ENCODE measurements at regions not wholly inside any gene's neighbourhood (a gene's known extent, or its start where the extent isn't known, plus 50 kb on each side); places are given as distances from the start of the nearest gene placed in this dataset.

GRCh38 chr15:29550834-29551465 is 271.3 kb downstream of the TJP1 start:
- Mint-ChIP-seq H3K36me3 (peaks cover 2% of the 10 kb centered on the region), H3K4me1 (ENCODE audit: low read depth) (no peaks in the 10 kb centered on the region), H3K9me3 (ENCODE audit: low read depth) (peaks cover 3% of the 10 kb centered on the region), H3K27ac (no peak overlapping the region), H3K4me3 (no peak overlapping the region), H3K27me3 (peaks cover 3% of the 10 kb centered on the region)

GRCh38 chr15:29548006-29548405 is 274.3 kb downstream of the TJP1 start:
- no peak overlapping the region for H3K27ac Mint-ChIP-seq
- H3K27me3 Mint-ChIP-seq = peaks cover 3% of the 10 kb centered on the region
- H3K4me3 Mint-ChIP-seq = no peak overlapping the region
- no peaks in the 10 kb centered on the region for H3K4me1 Mint-ChIP-seq (ENCODE audit: low read depth)
- H3K36me3 Mint-ChIP-seq = peaks cover 2% of the 10 kb centered on the region
- H3K9me3 Mint-ChIP-seq (ENCODE audit: low read depth) = peaks cover 8% of the 10 kb centered on the region

- H3K27me3 Mint-ChIP-seq = peaks cover 9% of the 10 kb centered on the region
- peaks cover 8% of the 10 kb centered on the region for H3K9me3 Mint-ChIP-seq (ENCODE audit: low read depth)
- no peak overlapping the region for H3K27ac Mint-ChIP-seq
- peaks cover 2% of the 10 kb centered on the region for H3K36me3 Mint-ChIP-seq
- no peak overlapping the region for H3K4me3 Mint-ChIP-seq
- H3K4me1 Mint-ChIP-seq (ENCODE audit: low read depth) = no peaks in the 10 kb centered on the region
These were observed 275.0 kb upstream of the NSMCE3 start for GRCh38 chr15:29544513-29545128.

DNA sequence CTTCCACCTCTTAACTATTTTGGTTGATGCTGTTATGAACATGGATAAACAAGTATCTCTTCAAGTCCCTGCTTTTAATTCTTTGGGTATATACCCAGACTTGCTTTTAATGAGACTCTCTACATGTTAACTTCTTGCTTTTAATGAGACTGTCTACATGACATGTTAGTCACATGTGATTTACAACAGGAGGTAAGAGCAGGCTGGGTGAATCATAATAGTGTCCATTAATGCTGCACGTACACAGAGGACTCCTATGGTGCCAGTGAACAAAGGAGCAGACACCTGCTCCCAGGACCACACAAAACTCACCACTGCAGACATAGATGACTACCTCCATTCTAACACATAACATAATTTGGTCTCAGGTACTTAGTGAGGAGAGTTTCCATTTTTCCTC is 273.4 kb upstream of the NSMCE3 start:
- no peak overlapping the region for H3K27ac Mint-ChIP-seq
- H3K27me3 Mint-ChIP-seq = peaks cover 12% of the 10 kb centered on the region
- no peak overlapping the region for H3K4me3 Mint-ChIP-seq
- no peaks in the 10 kb centered on the region for H3K4me1 Mint-ChIP-seq (ENCODE audit: low read depth)
- H3K36me3 Mint-ChIP-seq = peaks cover 2% of the 10 kb centered on the region
- H3K9me3 Mint-ChIP-seq (ENCODE audit: low read depth) = peaks cover 8% of the 10 kb centered on the region

DNA sequence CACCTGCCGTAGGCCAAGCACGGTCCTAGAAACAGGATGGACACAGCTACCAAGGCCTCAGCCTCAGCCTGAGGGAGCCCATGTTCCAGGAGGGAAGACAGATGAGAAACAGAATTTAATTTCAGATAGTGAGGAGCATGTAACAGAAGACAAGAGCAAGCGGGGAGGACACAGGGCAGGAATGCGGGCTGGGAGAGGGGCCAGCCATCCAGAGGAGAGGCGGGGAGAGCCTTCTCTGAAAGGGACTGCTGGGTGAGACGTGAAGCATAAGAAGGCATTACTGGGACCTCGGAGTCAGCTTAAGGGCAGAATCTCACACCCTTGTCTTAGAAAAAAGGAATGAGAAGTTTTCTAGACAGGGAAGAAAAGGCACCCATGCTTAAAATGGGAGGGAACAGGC is 271.7 kb upstream of the NSMCE3 start:
- H3K27ac Mint-ChIP-seq = no peak overlapping the region
- H3K9me3 Mint-ChIP-seq (ENCODE audit: low read depth) = peaks cover 8% of the 10 kb centered on the region
- H3K36me3 Mint-ChIP-seq = peaks cover 2% of the 10 kb centered on the region
- no peaks in the 10 kb centered on the region for H3K4me1 Mint-ChIP-seq (ENCODE audit: low read depth)
- no peak overlapping the region for H3K4me3 Mint-ChIP-seq
- peaks cover 19% of the 10 kb centered on the region for H3K27me3 Mint-ChIP-seq

DNA sequence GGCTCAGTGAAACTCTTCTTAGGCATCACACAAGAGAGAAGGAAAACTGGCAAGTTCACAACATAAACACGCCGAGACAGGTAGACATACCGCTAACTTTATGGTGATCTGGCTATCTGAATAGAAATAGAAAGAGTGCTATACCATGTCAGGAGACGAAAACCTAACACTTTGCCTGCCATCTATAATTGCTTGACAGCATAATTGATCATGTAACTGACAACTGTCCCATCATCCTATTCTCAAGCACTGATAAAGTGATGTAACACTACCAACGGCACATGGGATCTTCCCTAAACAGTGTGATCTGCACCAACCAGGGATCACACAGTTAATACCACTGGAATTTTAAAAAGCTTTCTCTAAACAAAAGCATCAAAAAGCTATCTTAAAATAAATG is 270.9 kb upstream of the NSMCE3 start:
- H3K4me1 Mint-ChIP-seq (ENCODE audit: low read depth) = no peaks in the 10 kb centered on the region
- H3K36me3 Mint-ChIP-seq = no peaks in the 10 kb centered on the region
- no peak overlapping the region for H3K27ac Mint-ChIP-seq
- no peaks in the 10 kb centered on the region for H3K9me3 Mint-ChIP-seq (ENCODE audit: low read depth)
- H3K4me3 Mint-ChIP-seq = no peak overlapping the region
- H3K27me3 Mint-ChIP-seq = peaks cover 18% of the 10 kb centered on the region

- H3K27me3 Mint-ChIP-seq = peaks cover 18% of the 10 kb centered on the region
- H3K36me3 Mint-ChIP-seq = no peaks in the 10 kb centered on the region
- no peak overlapping the region for H3K27ac Mint-ChIP-seq
- H3K4me3 Mint-ChIP-seq = no peak overlapping the region
- no peaks in the 10 kb centered on the region for H3K9me3 Mint-ChIP-seq (ENCODE audit: low read depth)
- H3K4me1 Mint-ChIP-seq (ENCODE audit: low read depth) = no peaks in the 10 kb centered on the region
These were observed 270.1 kb upstream of the NSMCE3 start for GRCh38 chr15:29539736-29540135.

DNA sequence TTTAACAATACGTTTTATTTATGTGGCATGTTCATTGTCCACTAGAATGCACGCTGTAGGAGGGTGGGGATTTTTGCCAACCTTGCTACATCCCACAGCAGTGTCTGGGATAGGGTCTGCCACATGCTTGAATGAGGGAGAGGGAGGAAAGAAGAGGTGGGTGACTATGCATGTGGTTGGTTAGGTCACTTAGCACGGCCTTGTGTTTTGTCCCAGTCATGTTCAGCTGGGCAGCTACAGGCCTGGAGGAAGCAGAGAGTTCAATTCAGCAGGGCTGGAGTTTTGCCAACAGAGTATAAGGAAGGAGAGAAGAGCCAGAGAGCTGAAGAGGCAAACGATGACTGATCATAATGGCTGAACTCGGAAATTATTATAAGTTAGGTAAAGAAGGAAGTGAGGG is 268.4 kb upstream of the NSMCE3 start:
- Mint-ChIP-seq H3K4me3 (no peak overlapping the region), H3K4me1 (ENCODE audit: low read depth) (no peaks in the 10 kb centered on the region), H3K9me3 (ENCODE audit: low read depth) (no peaks in the 10 kb centered on the region), H3K27ac (no peak overlapping the region), H3K27me3 (peaks cover 16% of the 10 kb centered on the region), H3K36me3 (no peaks in the 10 kb centered on the region)

DNA sequence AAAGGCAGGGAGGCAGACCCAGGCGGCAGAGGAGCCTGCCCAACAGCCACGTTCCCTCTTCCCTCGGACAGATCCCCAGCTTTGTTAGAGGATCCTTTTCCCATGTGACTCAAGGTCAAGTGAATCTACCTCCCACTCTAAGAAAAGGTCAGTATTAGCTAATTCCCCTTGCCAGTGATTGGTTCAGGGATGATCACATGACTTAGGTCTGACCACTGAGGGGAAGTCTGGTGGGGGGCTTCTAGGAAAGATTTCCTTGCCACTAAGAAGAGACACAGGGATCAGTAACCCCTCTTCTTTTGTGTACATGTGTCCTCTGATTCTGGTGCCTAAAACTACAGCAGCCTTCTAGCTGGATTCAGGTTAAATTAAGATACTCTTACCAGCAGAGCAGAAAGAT is 266.3 kb upstream of the NSMCE3 start:
- H3K4me3 Mint-ChIP-seq = no peak overlapping the region
- H3K9me3 Mint-ChIP-seq (ENCODE audit: low read depth) = no peaks in the 10 kb centered on the region
- peaks cover 13% of the 10 kb centered on the region for H3K27me3 Mint-ChIP-seq
- no peaks in the 10 kb centered on the region for H3K4me1 Mint-ChIP-seq (ENCODE audit: low read depth)
- no peak overlapping the region for H3K27ac Mint-ChIP-seq
- no peaks in the 10 kb centered on the region for H3K36me3 Mint-ChIP-seq

DNA sequence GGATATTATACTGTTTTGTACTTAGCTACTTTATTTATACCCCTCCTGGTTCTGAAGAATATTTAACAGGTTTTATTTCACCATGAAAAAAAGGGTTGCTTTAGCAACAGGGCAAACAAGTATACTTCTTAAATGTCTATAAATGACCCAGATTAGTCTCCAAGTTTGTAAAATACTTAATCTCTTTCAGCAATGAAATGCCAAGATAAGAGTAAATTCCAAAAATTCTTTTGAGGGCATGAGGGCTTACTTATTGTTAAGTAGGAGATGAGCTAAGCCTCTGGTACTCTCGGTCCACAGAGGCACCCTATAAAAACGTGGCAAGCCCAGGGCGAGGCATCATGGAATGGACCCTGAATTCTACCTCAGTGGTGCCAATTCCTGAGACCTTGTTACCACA is 264.8 kb upstream of the NSMCE3 start:
- H3K27ac Mint-ChIP-seq = no peak overlapping the region
- no peaks in the 10 kb centered on the region for H3K36me3 Mint-ChIP-seq
- peaks cover 13% of the 10 kb centered on the region for H3K27me3 Mint-ChIP-seq
- H3K9me3 Mint-ChIP-seq (ENCODE audit: low read depth) = no peaks in the 10 kb centered on the region
- no peaks in the 10 kb centered on the region for H3K4me1 Mint-ChIP-seq (ENCODE audit: low read depth)
- no peak overlapping the region for H3K4me3 Mint-ChIP-seq

DNA sequence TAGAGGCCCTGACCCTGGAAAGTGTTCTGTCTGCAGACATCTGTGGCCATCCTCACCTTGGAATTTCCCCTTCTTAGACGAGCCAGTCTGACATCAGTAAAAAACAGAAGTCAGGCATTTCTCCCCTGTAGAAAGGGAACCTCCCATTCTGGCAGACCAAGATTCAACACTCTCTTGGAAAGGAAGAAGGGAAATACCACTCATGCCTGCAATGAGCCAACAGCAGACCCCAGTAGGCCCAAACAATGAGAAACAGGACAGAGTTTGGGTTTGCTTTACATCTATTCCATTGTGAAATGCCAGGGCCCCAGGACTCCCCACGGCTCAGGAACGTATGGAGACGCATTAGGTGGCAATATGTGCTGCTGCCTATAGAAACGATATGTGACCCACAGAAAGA is 264.0 kb upstream of the NSMCE3 start:
- Mint-ChIP-seq H3K27me3 (peaks cover 13% of the 10 kb centered on the region), H3K9me3 (ENCODE audit: low read depth) (no peaks in the 10 kb centered on the region)

GRCh38 chr15:29532296-29532695 is 262.7 kb upstream of the NSMCE3 start:
- H3K9me3 Mint-ChIP-seq (ENCODE audit: low read depth) = no peaks in the 10 kb centered on the region
- H3K27ac Mint-ChIP-seq = no peak overlapping the region

More for the DNA sequence above, 264.0 kb upstream of the NSMCE3 start:
- Mint-ChIP-seq H3K4me1 (ENCODE audit: low read depth) (no peaks in the 10 kb centered on the region), H3K27ac (no peak overlapping the region), H3K36me3 (no peaks in the 10 kb centered on the region), H3K4me3 (no peak overlapping the region)

DNA sequence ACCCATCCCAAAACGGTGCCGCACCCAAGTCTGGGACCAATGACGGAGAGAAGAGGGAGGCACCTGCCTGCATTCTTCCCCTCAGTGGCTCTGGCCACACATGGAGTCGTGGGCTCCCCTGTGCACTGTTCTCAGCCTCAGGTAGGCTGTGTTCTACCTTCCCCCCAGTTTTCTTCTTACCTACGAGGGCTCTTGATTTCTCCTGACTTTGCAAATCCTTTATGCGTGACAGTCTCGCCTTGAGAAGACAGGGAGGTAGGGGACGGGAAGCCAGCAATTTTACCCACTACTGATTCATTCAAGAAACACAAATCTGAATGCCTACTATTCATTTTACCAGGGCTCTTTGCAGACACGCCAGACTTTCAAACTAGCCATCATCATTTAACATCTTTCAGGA is 261.3 kb upstream of the NSMCE3 start:
- H3K27me3 Mint-ChIP-seq = peaks cover 6% of the 10 kb centered on the region
- no peak overlapping the region for H3K4me3 Mint-ChIP-seq
- H3K9me3 Mint-ChIP-seq (ENCODE audit: low read depth) = no peaks in the 10 kb centered on the region
- no peak overlapping the region for H3K27ac Mint-ChIP-seq
- no peaks in the 10 kb centered on the region for H3K4me1 Mint-ChIP-seq (ENCODE audit: low read depth)
- H3K36me3 Mint-ChIP-seq = no peaks in the 10 kb centered on the region

More at GRCh38 chr15:29532296-29532695, 262.7 kb upstream of the NSMCE3 start:
- H3K36me3 Mint-ChIP-seq = no peaks in the 10 kb centered on the region
- no peaks in the 10 kb centered on the region for H3K4me1 Mint-ChIP-seq (ENCODE audit: low read depth)
- H3K4me3 Mint-ChIP-seq = no peak overlapping the region
- peaks cover 7% of the 10 kb centered on the region for H3K27me3 Mint-ChIP-seq

- Mint-ChIP-seq H3K4me3 (no peak overlapping the region), H3K27me3 (peaks cover 6% of the 10 kb centered on the region), H3K36me3 (no peaks in the 10 kb centered on the region), H3K27ac (no peak overlapping the region), H3K4me1 (ENCODE audit: low read depth) (no peaks in the 10 kb centered on the region), H3K9me3 (ENCODE audit: low read depth) (no peaks in the 10 kb centered on the region)
These were observed 259.4 kb upstream of the NSMCE3 start for GRCh38 chr15:29529043-29529442.

- Mint-ChIP-seq H3K27ac (no peak overlapping the region), H3K27me3 (peaks cover 6% of the 10 kb centered on the region), H3K4me3 (no peak overlapping the region), H3K4me1 (ENCODE audit: low read depth) (no peaks in the 10 kb centered on the region), H3K36me3 (no peaks in the 10 kb centered on the region), H3K9me3 (ENCODE audit: low read depth) (no peaks in the 10 kb centered on the region)
These were observed 258.7 kb upstream of the NSMCE3 start for GRCh38 chr15:29528276-29528675.

DNA sequence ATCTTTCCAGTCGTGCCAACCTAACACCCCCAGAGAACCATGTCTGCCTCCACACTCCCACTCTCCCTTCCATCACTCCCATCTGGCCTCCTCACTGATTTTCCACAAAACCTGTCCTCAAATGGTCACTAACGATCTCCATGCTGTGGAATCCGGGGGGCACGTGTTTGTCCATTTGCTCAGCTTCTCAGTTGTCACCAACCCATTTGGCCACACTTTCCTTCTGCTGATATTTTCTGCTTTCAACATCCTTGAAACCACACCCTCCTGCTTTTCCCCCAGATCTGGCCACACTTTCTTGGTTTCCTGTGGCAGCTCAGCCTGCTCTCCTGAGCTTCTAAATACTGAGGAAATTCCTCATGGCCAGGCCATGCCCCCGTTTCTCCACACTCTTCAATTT is 257.2 kb upstream of the NSMCE3 start:
- Mint-ChIP-seq H3K36me3 (no peaks in the 10 kb centered on the region), H3K27me3 (peaks cover 10% of the 10 kb centered on the region), H3K4me1 (ENCODE audit: low read depth) (no peaks in the 10 kb centered on the region), H3K4me3 (no peak overlapping the region), H3K9me3 (ENCODE audit: low read depth) (no peaks in the 10 kb centered on the region), H3K27ac (no peak overlapping the region)

Measured in activated naive CD8-positive, alpha-beta T cell (primary cell).